OCI-LY7 (cell line): ENCODE measurements at regions not wholly inside any gene's neighbourhood (a gene's known extent, or its start where the extent isn't known, plus 50 kb on each side); places are given as distances from the start of the nearest gene placed in this dataset.

Experiments
- BruUV-seq: library from RNA; stranded (reverse); fragments of 400-500 nt; replicated peaks from 2 replicates; lab custom pipeline; 2021; lab: Mats Ljungman, UMichigan
- CTCF ChIA-PET: fragments of 300-600 bp; sonication (Branson Sonifier 250); formaldehyde crosslinking; loops from one replicate; lab custom pipeline; 2022; ENCODE audit warnings: antibody characterized with exemption; ENCODE audit not compliant: unreplicated experiment; lab: Charles Lee
- POLR2A ChIA-PET: fragments of 300-600 bp; sonication (Branson Sonifier 250); formaldehyde crosslinking; loops from one replicate; lab custom pipeline; 2022; ENCODE audit warnings: antibody characterized with exemption; lab: Charles Lee
- DNase-seq: peaks from one replicate; pipeline ENCODE4 v3.0.0-alpha.2; 2015; ENCODE audit warnings: low spot score
- H2AFZ ChIP-seq: fragments of 200-600 bp; sonication (generic), shearing (Covaris generic); 2 replicates; pipeline ENCODE4 v1.6.1; 2014; ENCODE audit warnings: mild to moderate bottlenecking, antibody characterized with exemption, low read length, moderate library complexity
- H3K27ac ChIP-seq: fragments of 200-600 bp; sonication (generic); 2 replicates; pipeline ENCODE4 v1.5.1; 2014; ENCODE audit warnings: mixed run types, low read depth, mild to moderate bottlenecking, moderate library complexity, low read length, inconsistent platforms; ENCODE audit not compliant: poor library complexity, severe bottlenecking
- H3K36me3 ChIP-seq: fragments of 200-600 bp; sonication (generic); 2 replicates; pipeline ENCODE4 v1.6.1; 2014; ENCODE audit warnings: mild to moderate bottlenecking, antibody characterized with exemption, low read length, moderate library complexity, mixed read lengths; ENCODE audit not compliant: insufficient read depth
- H3K4me1 ChIP-seq: fragments of 200-600 bp; sonication (generic); 2 replicates; pipeline ENCODE4 v1.5.1; 2014; ENCODE audit warnings: mild to moderate bottlenecking, low read length; ENCODE audit not compliant: insufficient read depth, poor library complexity, severe bottlenecking
- H3K4me2 ChIP-seq: fragments of 200-600 bp; sonication (generic); 2 replicates; pipeline ENCODE4 v1.6.1; 2014; ENCODE audit warnings: mild to moderate bottlenecking, low read length
- H3K4me3 ChIP-seq: fragments of 200-600 bp; sonication (generic); 2 replicates; pipeline ENCODE4 v1.5.1; 2014; ENCODE audit warnings: mild to moderate bottlenecking, low read depth, low read length; ENCODE audit not compliant: poor library complexity, severe bottlenecking
- H3K79me2 ChIP-seq: fragments of 200-600 bp; sonication (generic); 2 replicates; pipeline ENCODE4 v1.6.1; 2016; ENCODE audit warnings: low read depth, mild to moderate bottlenecking, low read length, moderate library complexity, mixed read lengths; ENCODE audit not compliant: insufficient read depth
- H3K9me2 ChIP-seq: fragments of 200-600 bp; sonication (generic); 2 replicates; pipeline ENCODE4 v1.6.1; 2016; ENCODE audit warnings: mild to moderate bottlenecking, low read length, mixed read lengths; ENCODE audit not compliant: insufficient read depth
- H3K9me3 ChIP-seq: fragments of 200-600 bp; sonication (generic); 2 replicates; pipeline ENCODE4 v1.6.1; 2014; ENCODE audit warnings: mild to moderate bottlenecking, mixed run types, low read length, mixed read lengths
- H4K20me1 ChIP-seq: fragments of 200-600 bp; sonication (generic); 2 replicates; pipeline ENCODE4 v1.6.1; 2014; ENCODE audit warnings: mild to moderate bottlenecking, antibody characterized with exemption, low read length, moderate library complexity, mixed read lengths; ENCODE audit not compliant: insufficient read depth
- CTCF ChIP-seq: fragments of 200-600 bp; sonication (generic); conservative IDR thresholded peaks from 2 replicates; pipeline ENCODE4 v1.5.1; 2014; ENCODE audit warnings: mild to moderate bottlenecking, antibody characterized with exemption, low read length, moderate library complexity, mixed read lengths
- EZH2phosphoT487 ChIP-seq: fragments of 200-600 bp; sonication (generic); IDR thresholded peaks from 2 replicates; pipeline ENCODE4 v1.6.1; 2018; ENCODE audit warnings: low read depth, borderline replicate concordance, mild to moderate bottlenecking, mixed run types, antibody characterized with exemption, low read length, moderate library complexity, mixed read lengths
- intact Hi-C: fragments of 100-400 bp; cut with micrococcal nuclease; formaldehyde crosslinking; loops from one replicate; pipeline ENCODE4 v1.10.0; 2022; ENCODE audit not compliant: unreplicated experiment

- Histone ChIP-seq H4K20me1 (no peaks in the 10 kb centered on the region), H3K4me1 (no peaks in the 10 kb centered on the region), H3K9me3 (no peaks in the 10 kb centered on the region), H3K4me3 (no peak overlapping the region), H3K27ac (no peak overlapping the region), H3K36me3 (no peaks in the 10 kb centered on the region), H3K4me2 (no peak overlapping the region), H3K9me2 (no peaks in the 10 kb centered on the region), H2AFZ (no peak overlapping the region), H3K79me2 (no peaks in the 10 kb centered on the region)
- BruUV-seq, result no TSS peak
- TF ChIP-seq EZH2phosphoT487 (no peak), CTCF (no peak)
- intact Hi-C loops, result no loop called here
- no peak for DNase-seq
- ChIA-PET CTCF (no interaction called here), POLR2A (no interaction called here)
Measured at GRCh38 chr7:10245406-10245805, 728.3 kb upstream of the PHF14 start.

- H3K27ac ChIP-seq, result no peak overlapping the region
- intact Hi-C loops, result no loop called here
- H3K9me3 ChIP-seq, result no peaks in the 10 kb centered on the region
- no peaks in the 10 kb centered on the region for H3K4me1 ChIP-seq
- DNase-seq, result no peak
- H3K79me2 ChIP-seq, result no peaks in the 10 kb centered on the region
- ChIA-PET POLR2A (no interaction called here), CTCF (no interaction called here)
- no peak overlapping the region for H3K4me3 ChIP-seq
- no TSS peak for BruUV-seq
- no peaks in the 10 kb centered on the region for H4K20me1 ChIP-seq
- no peaks in the 10 kb centered on the region for H3K9me2 ChIP-seq
- H2AFZ ChIP-seq, result no peak overlapping the region
- TF ChIP-seq EZH2phosphoT487 (no peak), CTCF (no peak)
- no peak overlapping the region for H3K4me2 ChIP-seq
- H3K36me3 ChIP-seq, result no peaks in the 10 kb centered on the region
Measured at GRCh38 chr7:10257438-10257837, 716.2 kb upstream of the PHF14 start.

GRCh38 chr7:10266976-10267375, 706.7 kb upstream of the PHF14 start:
- no peak for DNase-seq
- Histone ChIP-seq H3K4me2 (no peak overlapping the region), H2AFZ (no peak overlapping the region), H3K27ac (no peak overlapping the region), H3K4me3 (no peak overlapping the region), H3K4me1 (no peaks in the 10 kb centered on the region), H3K9me2 (no peaks in the 10 kb centered on the region), H4K20me1 (no peaks in the 10 kb centered on the region), H3K79me2 (no peaks in the 10 kb centered on the region), H3K36me3 (no peaks in the 10 kb centered on the region), H3K9me3 (no peaks in the 10 kb centered on the region)
- ChIA-PET CTCF (no interaction called here), POLR2A (no interaction called here)
- intact Hi-C loops, result no loop called here
- TF ChIP-seq EZH2phosphoT487 (no peak), CTCF (no peak)
- BruUV-seq, result no TSS peak
